AG04449 (cell line): ENCODE measurements at regions not wholly inside any gene's neighbourhood (a gene's known extent, or its start where the extent isn't known, plus 50 kb on each side); places are given as distances from the start of the nearest gene placed in this dataset.

ENCODE experiments used
- CTCF ChIA-PET: fragments of 350-600 bp; formaldehyde crosslinking; extraction: SDS; loops from one replicate; lab custom pipeline; 2021; ENCODE audit warnings: antibody characterized with exemption; lab: Yijun Ruan, JAX
- POLR2A ChIA-PET: fragments of 400-600, 350-600 bp; formaldehyde crosslinking; extraction: SDS; loops from one replicate; lab custom pipeline; 2020; ENCODE audit warnings: antibody characterized with exemption, inconsistent platforms; lab: Yijun Ruan, JAX
- DNase-seq: peaks from one replicate; pipeline ENCODE4 v3.0.0-alpha.2; 2010; ENCODE audit warnings: low read depth, low spot score
- H3K4me3 ChIP-seq: 2 replicates; pipeline ENCODE4 v1.5.1; 2011; ENCODE audit warnings: low read depth, mild to moderate bottlenecking, control low read depth, low read length
- TF ChIP-seq, protein P1 (sequence below): IDR thresholded peaks from one replicate; pipeline ENCODE4 v1.5.1; 2011; ENCODE audit warnings: mild to moderate bottlenecking, moderate library complexity, low read length, control low read depth, inconsistent platforms; ENCODE audit not compliant: insufficient read depth; ENCODE audit errors: missing control alignments

DNA sequence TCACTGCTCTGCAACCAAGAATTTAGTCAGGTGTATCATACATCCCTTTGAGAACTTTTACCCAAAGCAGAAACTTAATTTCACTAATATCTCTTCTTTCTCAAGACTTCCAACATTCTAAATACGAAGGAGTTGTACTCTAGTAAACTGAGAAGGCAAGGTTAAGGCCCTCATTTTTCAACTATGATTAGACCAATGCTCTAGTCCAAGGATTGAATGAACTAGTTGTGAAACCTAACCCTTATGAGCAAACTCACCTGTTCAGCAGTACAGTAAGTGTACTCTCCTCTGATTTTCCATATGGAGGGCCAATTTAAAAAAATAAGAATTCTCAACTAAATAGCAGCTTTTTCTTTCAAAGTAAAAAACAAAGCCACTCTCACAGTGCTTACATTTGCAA is 180.0 kb upstream of the C11orf58 start:
- ChIA-PET POLR2A (no interaction called here), CTCF (no interaction called here)
- no peak overlapping the region for H3K4me3 ChIP-seq
- TF ChIP-seq, protein P1, sequence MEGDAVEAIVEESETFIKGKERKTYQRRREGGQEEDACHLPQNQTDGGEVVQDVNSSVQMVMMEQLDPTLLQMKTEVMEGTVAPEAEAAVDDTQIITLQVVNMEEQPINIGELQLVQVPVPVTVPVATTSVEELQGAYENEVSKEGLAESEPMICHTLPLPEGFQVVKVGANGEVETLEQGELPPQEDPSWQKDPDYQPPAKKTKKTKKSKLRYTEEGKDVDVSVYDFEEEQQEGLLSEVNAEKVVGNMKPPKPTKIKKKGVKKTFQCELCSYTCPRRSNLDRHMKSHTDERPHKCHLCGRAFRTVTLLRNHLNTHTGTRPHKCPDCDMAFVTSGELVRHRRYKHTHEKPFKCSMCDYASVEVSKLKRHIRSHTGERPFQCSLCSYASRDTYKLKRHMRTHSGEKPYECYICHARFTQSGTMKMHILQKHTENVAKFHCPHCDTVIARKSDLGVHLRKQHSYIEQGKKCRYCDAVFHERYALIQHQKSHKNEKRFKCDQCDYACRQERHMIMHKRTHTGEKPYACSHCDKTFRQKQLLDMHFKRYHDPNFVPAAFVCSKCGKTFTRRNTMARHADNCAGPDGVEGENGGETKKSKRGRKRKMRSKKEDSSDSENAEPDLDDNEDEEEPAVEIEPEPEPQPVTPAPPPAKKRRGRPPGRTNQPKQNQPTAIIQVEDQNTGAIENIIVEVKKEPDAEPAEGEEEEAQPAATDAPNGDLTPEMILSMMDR, result no peak
- DNase-seq, result no peak

- TF ChIP-seq, protein P1, result no peak
- CTCF ChIA-PET, result no interaction called here
- DNase-seq, result no peak
- POLR2A ChIA-PET, result no interaction called here
- H3K4me3 ChIP-seq, result no peak overlapping the region
These were observed 182.5 kb upstream of the C11orf58 start for GRCh38 chr11:16555956-16556355.

GRCh38 chr11:16554361-16554760 is 184.1 kb upstream of the C11orf58 start:
- TF ChIP-seq, protein P1, result no peak
- DNase-seq, result no peak
- no peak overlapping the region for H3K4me3 ChIP-seq
- ChIA-PET POLR2A (no interaction called here), CTCF (no interaction called here)

GRCh38 chr11:16547879-16548278 is 190.6 kb upstream of the C11orf58 start:
- DNase-seq, result no peak
- CTCF ChIA-PET, result no interaction called here
- POLR2A ChIA-PET, result no interaction called here
- TF ChIP-seq, protein P1, result no peak
- H3K4me3 ChIP-seq, result no peak overlapping the region

- TF ChIP-seq, protein P1, result no peak
- CTCF ChIA-PET, result no interaction called here
- POLR2A ChIA-PET, result no interaction called here
- no peak overlapping the region for H3K4me3 ChIP-seq
- DNase-seq, result no peak
These were observed 187.3 kb upstream of the SOX6 start for GRCh38 chr11:16543642-16544041.

DNA sequence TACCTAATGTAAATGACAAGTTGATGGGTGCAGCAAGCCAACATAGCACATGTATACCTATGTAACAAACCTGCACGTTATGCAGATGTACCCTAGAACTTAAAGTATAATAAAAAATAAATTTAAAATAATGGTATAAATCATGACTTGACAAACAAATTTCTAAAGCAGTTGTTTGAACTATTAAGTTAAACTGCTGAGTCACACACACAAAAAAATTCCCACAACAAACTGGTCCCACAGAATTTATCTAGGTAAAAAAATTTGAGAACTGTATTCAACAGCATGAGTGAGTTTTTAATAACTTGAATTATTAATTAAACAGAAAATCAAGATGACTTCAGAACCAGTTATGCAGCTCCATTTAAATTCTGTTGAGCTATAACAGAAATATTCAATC is 186.0 kb upstream of the SOX6 start:
- H3K4me3 ChIP-seq, result no peak overlapping the region
- DNase-seq, result no peak
- ChIA-PET POLR2A (no interaction called here), CTCF (no interaction called here)
- TF ChIP-seq, protein P1, result no peak
